ENCODE measurements at regions not wholly inside any gene's neighbourhood (a gene's known extent, or its start where the extent isn't known, plus 50 kb on each side); places are given as distances from the start of the nearest gene placed in this dataset.

GRCh38 chr5:143758015-143758414 is 53.9 kb upstream of the HMHB1 start:
- no peak for TF ChIP-seq POLR2A (IDR thresholded peaks at IDR 0.05)
- no peak for TF ChIP-seq CTCF (IDR thresholded peaks at IDR 0.05)

Measured in body of pancreas (tissue), 4 donors.